Vagina (tissue), 2 donors: ENCODE measurements at regions not wholly inside any gene's neighbourhood (a gene's known extent, or its start where the extent isn't known, plus 50 kb on each side); places are given as distances from the start of the nearest gene placed in this dataset.

Experiments used
- DNase-seq, 2 donors: peaks; one replicate each; pipeline ENCODE4 v3.0.0-alpha.2; 2017; ENCODE audit errors: extremely low spot score in 2 of 2
- H3K27ac ChIP-seq: fragments of 200-600 bp; sonication (generic); one replicate; pipeline ENCODE4 v1.5.1; 2019
- H3K27me3 ChIP-seq: fragments of 200-600 bp; sonication (generic); one replicate; pipeline ENCODE4 v1.5.1; 2019
- H3K36me3 ChIP-seq, 2 donors: fragments of 200-600 bp; sonication (generic); one replicate each; pipeline ENCODE4 v1.5.1; 2017 to 2019
- H3K4me1 ChIP-seq: fragments of 200-600 bp; sonication (generic); one replicate; pipeline ENCODE4 v1.5.1; 2019
- H3K4me3 ChIP-seq, 2 donors: fragments of 200-600 bp; sonication (generic); 1 replicate in 1 of 2; 2 replicates in 1 of 2; pipeline ENCODE4 v1.5.1; 2016 to 2019
- H3K9me3 ChIP-seq: fragments of 200-600 bp; sonication (generic); one replicate; pipeline ENCODE4 v1.5.1; 2019
- POLR2A ChIP-seq, 2 donors: fragments of 450-650 bp; IDR thresholded peaks; one replicate each; pipeline ENCODE4 v1.6.1; 2017; ENCODE audit warnings: antibody characterized with exemption in 2 of 2, mild to moderate bottlenecking in 2 of 2, moderate library complexity in 2 of 2
- POLR2AphosphoS5 ChIP-seq, 2 donors: sonication (generic); formaldehyde crosslinking; IDR thresholded peaks; one replicate each; pipeline ENCODE4 v1.9.0; 2017; ENCODE audit warnings: antibody characterized with exemption in 2 of 2, mild to moderate bottlenecking in 2 of 2, low read depth in 1 of 2; ENCODE audit not compliant: insufficient read depth in 1 of 2
- intact Hi-C: fragments of 100-400 bp; cut with DNase I; formaldehyde crosslinking; loops from one replicate; pipeline ENCODE4 v1.15.1; 2023
- TF ChIP-seq, protein P1 (sequence below), 3 experiments: fragments of 450-650 bp in 2 of 3; fragments of 200-600 bp in 1 of 3; sonication (generic) in 1 of 3; IDR thresholded peaks; one replicate each; pipeline ENCODE4 v1.5.1; 2017 to 2019; ENCODE audit warnings: antibody characterized with exemption in 3 of 3, mild to moderate bottlenecking in 2 of 3, moderate library complexity in 2 of 3

DNA sequence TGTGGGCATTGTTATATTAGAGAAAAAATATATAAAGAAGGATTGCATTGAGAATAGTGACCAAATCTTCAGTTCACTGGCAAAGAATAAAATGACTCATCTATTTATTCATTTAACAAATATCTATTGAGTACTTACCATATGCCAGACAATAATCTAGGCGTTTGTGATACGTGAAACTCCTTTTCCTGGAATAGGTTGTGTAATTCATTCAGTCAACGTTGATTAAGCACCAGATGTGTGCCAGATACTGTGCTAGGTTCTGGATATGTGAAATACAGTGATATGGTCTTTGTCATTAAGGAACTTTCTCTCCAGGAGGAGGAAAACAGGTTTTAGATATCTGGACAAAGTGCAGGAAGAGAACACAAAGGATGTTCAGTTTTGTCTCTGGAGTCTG is 344.5 kb downstream of the RWDD3 start:
- Histone ChIP-seq H3K4me3 (no peak overlapping the region), H3K4me1 (no peaks in the 10 kb centered on the region), H3K36me3 (no peaks in the 10 kb centered on the region), H3K27ac (no peak overlapping the region), H3K9me3 (no peaks in the 10 kb centered on the region), H3K27me3 (no peaks in the 10 kb centered on the region)
- no peak for TF ChIP-seq POLR2A (IDR thresholded peaks at IDR 0.05)
- no peak for TF ChIP-seq POLR2AphosphoS5 (IDR thresholded peaks at IDR 0.05; ENCODE audit: insufficient read depth in 1 of 2, low read depth in 1 of 2)
- TF ChIP-seq, protein P1, sequence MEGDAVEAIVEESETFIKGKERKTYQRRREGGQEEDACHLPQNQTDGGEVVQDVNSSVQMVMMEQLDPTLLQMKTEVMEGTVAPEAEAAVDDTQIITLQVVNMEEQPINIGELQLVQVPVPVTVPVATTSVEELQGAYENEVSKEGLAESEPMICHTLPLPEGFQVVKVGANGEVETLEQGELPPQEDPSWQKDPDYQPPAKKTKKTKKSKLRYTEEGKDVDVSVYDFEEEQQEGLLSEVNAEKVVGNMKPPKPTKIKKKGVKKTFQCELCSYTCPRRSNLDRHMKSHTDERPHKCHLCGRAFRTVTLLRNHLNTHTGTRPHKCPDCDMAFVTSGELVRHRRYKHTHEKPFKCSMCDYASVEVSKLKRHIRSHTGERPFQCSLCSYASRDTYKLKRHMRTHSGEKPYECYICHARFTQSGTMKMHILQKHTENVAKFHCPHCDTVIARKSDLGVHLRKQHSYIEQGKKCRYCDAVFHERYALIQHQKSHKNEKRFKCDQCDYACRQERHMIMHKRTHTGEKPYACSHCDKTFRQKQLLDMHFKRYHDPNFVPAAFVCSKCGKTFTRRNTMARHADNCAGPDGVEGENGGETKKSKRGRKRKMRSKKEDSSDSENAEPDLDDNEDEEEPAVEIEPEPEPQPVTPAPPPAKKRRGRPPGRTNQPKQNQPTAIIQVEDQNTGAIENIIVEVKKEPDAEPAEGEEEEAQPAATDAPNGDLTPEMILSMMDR (IDR thresholded peaks at IDR 0.05), result no peak
- DNase-seq, result no peak
- intact Hi-C loops, result no loop called here

- no peak for DNase-seq
- no peaks in the 10 kb centered on the region for H3K9me3 ChIP-seq
- no peaks in the 10 kb centered on the region for H3K4me1 ChIP-seq
- no peaks in the 10 kb centered on the region for H3K36me3 ChIP-seq
- H3K27me3 ChIP-seq, result no peaks in the 10 kb centered on the region
- intact Hi-C loops, result no loop called here
- H3K27ac ChIP-seq, result no peak overlapping the region
- no peak overlapping the region for H3K4me3 ChIP-seq
- TF ChIP-seq POLR2AphosphoS5 (IDR thresholded peaks at IDR 0.05; ENCODE audit: insufficient read depth in 1 of 2, low read depth in 1 of 2), result no peak
- TF ChIP-seq, protein P1 (IDR thresholded peaks at IDR 0.05), result no peak
- TF ChIP-seq POLR2A (IDR thresholded peaks at IDR 0.05), result no peak
Measured at GRCh38 chr1:95582191-95582590, 348.2 kb downstream of the RWDD3 start.

DNA sequence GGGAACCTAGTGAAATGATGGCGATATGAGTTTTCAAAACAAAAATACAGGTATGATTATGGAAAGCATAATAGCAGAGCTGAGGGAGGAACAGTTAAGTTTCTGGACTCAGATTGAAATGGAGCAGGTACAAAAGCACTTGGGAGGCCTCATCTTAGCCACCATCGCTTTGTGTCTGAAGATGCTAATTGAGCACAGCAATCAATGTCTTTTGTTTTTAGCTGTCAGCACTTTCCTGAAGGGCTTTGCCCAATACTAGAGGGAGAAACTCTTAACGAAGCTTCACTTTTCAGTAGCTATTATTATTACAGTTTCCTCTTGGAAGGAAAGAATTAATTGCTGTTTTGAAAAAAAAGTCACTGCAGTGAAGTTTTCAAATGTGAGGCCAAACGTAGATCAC is 348.7 kb downstream of the RWDD3 start:
- DNase-seq, result no peak
- Histone ChIP-seq H3K36me3 (no peaks in the 10 kb centered on the region), H3K4me1 (no peaks in the 10 kb centered on the region), H3K9me3 (no peaks in the 10 kb centered on the region), H3K27ac (no peak overlapping the region), H3K27me3 (no peaks in the 10 kb centered on the region), H3K4me3 (no peak overlapping the region)
- intact Hi-C loops, result no loop called here
- TF ChIP-seq POLR2AphosphoS5 (IDR thresholded peaks at IDR 0.05; ENCODE audit: insufficient read depth in 1 of 2, low read depth in 1 of 2) (no peak), POLR2A (IDR thresholded peaks at IDR 0.05) (no peak)
- TF ChIP-seq, protein P1 (IDR thresholded peaks at IDR 0.05), result no peak

- DNase-seq, result no peak
- H3K27ac ChIP-seq, result no peak overlapping the region
- no peaks in the 10 kb centered on the region for H3K27me3 ChIP-seq
- H3K4me1 ChIP-seq, result no peaks in the 10 kb centered on the region
- no peak for TF ChIP-seq POLR2A (IDR thresholded peaks at IDR 0.05)
- TF ChIP-seq, protein P1 (IDR thresholded peaks at IDR 0.05), result no peak
- no peak overlapping the region for H3K4me3 ChIP-seq
- H3K9me3 ChIP-seq, result no peaks in the 10 kb centered on the region
- intact Hi-C loops, result no loop called here
- no peaks in the 10 kb centered on the region for H3K36me3 ChIP-seq
Measured at GRCh38 chr1:95583661-95584210, 349.7 kb downstream of the RWDD3 start.

DNA sequence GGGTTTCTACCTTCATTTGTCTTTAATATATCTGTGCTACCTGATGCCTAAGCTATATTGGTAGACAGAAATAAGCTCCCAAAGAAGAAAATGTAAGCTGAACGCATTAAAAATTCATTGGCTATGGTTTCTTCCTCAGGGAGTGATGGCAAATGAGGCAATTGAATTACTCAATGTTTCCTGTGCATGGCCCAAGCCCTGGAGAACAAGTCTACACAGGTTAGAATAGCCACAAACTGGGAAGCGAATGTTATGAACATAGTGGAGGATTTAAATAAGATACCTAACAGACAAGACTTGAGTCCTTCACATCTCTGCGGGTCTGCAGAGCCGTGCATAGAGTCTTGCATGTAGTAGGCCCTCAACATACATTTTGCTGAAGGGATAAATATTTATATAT is 350.3 kb downstream of the RWDD3 start:
- Histone ChIP-seq H3K4me3 (no peak overlapping the region), H3K27me3 (no peaks in the 10 kb centered on the region), H3K9me3 (no peaks in the 10 kb centered on the region), H3K27ac (no peak overlapping the region), H3K36me3 (no peaks in the 10 kb centered on the region), H3K4me1 (no peaks in the 10 kb centered on the region)
- DNase-seq, result no peak
- intact Hi-C loops, result no loop called here
- TF ChIP-seq POLR2A (IDR thresholded peaks at IDR 0.05) (no peak), POLR2AphosphoS5 (IDR thresholded peaks at IDR 0.05; ENCODE audit: insufficient read depth in 1 of 2, low read depth in 1 of 2) (no peak)
- TF ChIP-seq, protein P1 (IDR thresholded peaks at IDR 0.05), result no peak
